Thyroid gland (tissue), 4 donors: ENCODE measurements at regions not wholly inside any gene's neighbourhood (a gene's known extent, or its start where the extent isn't known, plus 50 kb on each side); places are given as distances from the start of the nearest gene placed in this dataset.

Experiments
- CTCF ChIP-seq, 6 experiments: fragments of 200-600 bp in 3 of 6; fragments of 450-650 bp in 3 of 6; sonication (generic) in 3 of 6; IDR thresholded peaks; one replicate each; pipeline ENCODE4 v1.5.1; 2016 to 2019; ENCODE audit warnings: antibody characterized with exemption in 6 of 6, mild to moderate bottlenecking in 2 of 6, inconsistent platforms in 1 of 6, moderate library complexity in 1 of 6
- POLR2A ChIP-seq, 2 donors: fragments of 450-650 bp; IDR thresholded peaks; one replicate each; pipeline ENCODE4 v1.6.1; 2017; ENCODE audit warnings: antibody characterized with exemption in 2 of 2, mild to moderate bottlenecking in 2 of 2, moderate library complexity in 1 of 2

- TF ChIP-seq CTCF (IDR thresholded peaks at IDR 0.05) (no peak), POLR2A (IDR thresholded peaks at IDR 0.05) (no peak)
Observed at GRCh38 chr9:22986556-22986955, 539.9 kb downstream of the DMRTA1 start.
